Brain microvascular endothelial cell (primary cell): ENCODE measurements at regions not wholly inside any gene's neighbourhood (a gene's known extent, or its start where the extent isn't known, plus 50 kb on each side); places are given as distances from the start of the nearest gene placed in this dataset.
A peak's percentile ranks its signal among the peaks of the same experiment; 100 is the strongest.

ENCODE experiments used
- DNase-seq: peaks from one replicate; pipeline ENCODE4 v3.0.0-alpha.2; 2020
- H3K27ac ChIP-seq: fragments of 250-450 bp; sonication (Bioruptor Pico); 2 replicates; pipeline ENCODE4 v1.5.1; 2020; ENCODE audit warnings: mild to moderate bottlenecking, moderate library complexity
- H3K27me3 ChIP-seq: fragments of 250-450 bp; sonication (Bioruptor Pico); replicated peaks from 2 replicates; pipeline ENCODE4 v1.5.1; 2020; ENCODE audit warnings: mild to moderate bottlenecking
- H3K36me3 ChIP-seq: fragments of 250-450 bp; sonication (Bioruptor Pico); replicated peaks from 2 replicates; pipeline ENCODE4 v1.5.1; 2020; ENCODE audit warnings: mild to moderate bottlenecking
- H3K4me3 ChIP-seq: 2 replicates; pipeline ENCODE4 v1.5.1; 2011; ENCODE audit warnings: low read depth, mild to moderate bottlenecking, control low read depth, low read length, moderate library complexity
- CTCF ChIP-seq: IDR thresholded peaks from 2 replicates; pipeline ENCODE4 v1.5.1; 2011; ENCODE audit warnings: low read depth, mild to moderate bottlenecking, moderate library complexity, low read length, control low read depth, inconsistent platforms; ENCODE audit errors: missing control alignments
- in situ Hi-C: cut with HindIII; loops from 2 replicates; pipeline ENCODE4 v1.10.0; 2017; ENCODE audit warnings: low sequenced_read_pairs, low pct_ligation_motif_present

- Histone ChIP-seq H3K36me3 (no peaks in the 10 kb centered on the region), H3K27ac (no peak overlapping the region), H3K4me3 (no peak overlapping the region), H3K27me3 (no peaks in the 10 kb centered on the region)
- in situ Hi-C loops: no loop called here
- no peak for TF ChIP-seq CTCF
- DNase-seq: peak; percentile 67
Observed at GRCh38 chr11:91219535-91219934, 996.7 kb upstream of the CHORDC1 start.

GRCh38 chr11:91209751-91210150, 986.9 kb upstream of the CHORDC1 start:
- in situ Hi-C loops: no loop called here
- peak; percentile 58 for DNase-seq
- Histone ChIP-seq H3K4me3 (no peak overlapping the region), H3K36me3 (no peaks in the 10 kb centered on the region), H3K27ac (peak overlapping the region; percentile 55), H3K27me3 (no peaks in the 10 kb centered on the region)
- TF ChIP-seq CTCF: no peak

GRCh38 chr11:91209306-91209705, 986.5 kb upstream of the CHORDC1 start:
- DNase-seq: no peak
- in situ Hi-C loops: no loop called here
- H3K27me3 ChIP-seq: no peaks in the 10 kb centered on the region
- no peak overlapping the region for H3K4me3 ChIP-seq
- no peak for TF ChIP-seq CTCF
- peak overlapping the region; percentile 55 for H3K27ac ChIP-seq
- H3K36me3 ChIP-seq: no peaks in the 10 kb centered on the region

- H3K36me3 ChIP-seq: no peaks in the 10 kb centered on the region
- in situ Hi-C loops: no loop called here
- no peak for TF ChIP-seq CTCF
- no peak overlapping the region for H3K4me3 ChIP-seq
- H3K27ac ChIP-seq: peak overlapping the region; percentile 26
- DNase-seq: peak; percentile 75
- H3K27me3 ChIP-seq: no peaks in the 10 kb centered on the region
Observed at GRCh38 chr11:91199866-91200265, 977.0 kb upstream of the CHORDC1 start.

- no peak for TF ChIP-seq CTCF
- H3K27ac ChIP-seq: no peak overlapping the region
- DNase-seq: no peak
- no peaks in the 10 kb centered on the region for H3K27me3 ChIP-seq
- H3K4me3 ChIP-seq: no peak overlapping the region
- H3K36me3 ChIP-seq: no peaks in the 10 kb centered on the region
- in situ Hi-C loops: no loop called here
Observed at GRCh38 chr11:91194546-91194945, 971.7 kb upstream of the CHORDC1 start.

- DNase-seq: no peak
- in situ Hi-C loops: no loop called here
- no peak overlapping the region for H3K4me3 ChIP-seq
- TF ChIP-seq CTCF: no peak
- H3K27ac ChIP-seq: no peak overlapping the region
- H3K27me3 ChIP-seq: no peaks in the 10 kb centered on the region
- no peaks in the 10 kb centered on the region for H3K36me3 ChIP-seq
Observed at GRCh38 chr11:91188484-91188883, 965.6 kb upstream of the CHORDC1 start.
